Sciatic nerve (tissue), 2 donors: ENCODE measurements at regions not wholly inside any gene's neighbourhood (a gene's known extent, or its start where the extent isn't known, plus 50 kb on each side); places are given as distances from the start of the nearest gene placed in this dataset.

Experiments used
- ATAC-seq: fragments of 200-7000 bp; cut with Tn5 transposase; one replicate; pipeline ENCODE4 v1.9.1; 2020; ENCODE audit warnings: mild to moderate bottlenecking, moderate library complexity
- DNase-seq: peaks from one replicate; pipeline ENCODE4 v3.0.0-alpha.2; 2020; ENCODE audit warnings: low spot score
- intact Hi-C: fragments of 100-400 bp; cut with DNase I; formaldehyde crosslinking; loops from one replicate; pipeline ENCODE4 v1.14.2; 2022
- donor health status: DM: no; HTN: no; CAD: no.
- donor health status: DM: no; HTN: no; CAD: no.

DNA sequence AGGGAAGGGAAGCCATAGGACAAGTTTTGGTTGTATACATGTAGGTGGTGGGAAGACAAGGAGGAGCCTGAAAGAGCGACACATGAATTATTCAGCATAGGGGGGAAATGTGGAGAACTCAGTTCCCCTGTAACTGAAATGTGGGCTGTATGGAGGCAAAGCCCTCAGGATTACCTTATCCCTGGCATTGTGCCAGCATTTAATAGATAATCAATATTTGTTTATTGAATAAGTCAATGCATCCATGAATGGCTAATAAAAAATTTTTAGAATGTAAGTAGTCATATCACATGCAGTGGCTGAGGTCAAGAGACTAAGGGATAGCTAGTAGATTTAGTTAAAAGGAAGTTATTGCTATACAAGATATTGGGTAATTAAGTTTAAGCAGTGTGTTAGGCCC, 232.4 kb downstream of the SNAPC1 start:
- intact Hi-C loops = no loop called here
- ATAC-seq (no peak), DNase-seq (no peak)

DNA sequence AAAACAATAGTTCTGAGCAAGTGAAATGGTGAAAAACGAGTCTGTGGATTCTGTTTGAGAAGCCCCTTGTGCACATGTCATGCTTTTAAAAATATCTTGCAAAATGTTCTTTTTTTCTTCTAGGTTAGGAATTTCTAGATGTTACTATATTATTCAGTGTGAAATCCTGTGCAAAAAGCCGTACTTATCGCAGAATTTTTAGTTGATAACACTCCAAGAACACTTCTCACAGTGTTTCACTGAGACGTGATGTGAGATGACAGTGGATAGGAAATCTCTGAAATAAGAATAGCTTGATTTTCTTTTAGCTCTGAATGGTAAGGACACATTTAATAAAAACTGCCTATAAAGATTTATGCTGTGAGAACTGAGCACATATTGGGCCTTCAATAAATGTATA, 234.5 kb downstream of the SNAPC1 start:
- no peak for DNase-seq
- no peak for ATAC-seq
- intact Hi-C loops = no loop called here

DNA sequence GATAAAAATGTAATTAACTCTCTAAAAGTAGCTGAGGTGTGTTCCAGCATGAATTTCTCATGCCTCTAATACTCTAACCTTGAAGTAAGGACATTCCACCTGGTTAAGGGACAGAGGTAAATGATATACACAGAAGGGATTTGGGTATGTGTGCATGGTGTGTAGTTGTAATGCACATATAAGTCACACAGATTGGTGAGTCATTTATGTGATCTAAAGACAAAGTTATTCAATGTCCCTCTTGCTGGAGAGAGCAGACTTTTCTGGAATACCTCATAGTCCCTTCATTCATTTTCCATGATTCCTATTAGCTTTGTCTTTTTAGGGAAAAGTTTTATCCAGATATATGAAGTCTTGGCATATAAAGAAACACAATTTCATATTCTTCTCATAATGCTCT, 234.9 kb downstream of the SNAPC1 start:
- ATAC-seq (no peak), DNase-seq (no peak)
- intact Hi-C loops = no loop called here

DNA sequence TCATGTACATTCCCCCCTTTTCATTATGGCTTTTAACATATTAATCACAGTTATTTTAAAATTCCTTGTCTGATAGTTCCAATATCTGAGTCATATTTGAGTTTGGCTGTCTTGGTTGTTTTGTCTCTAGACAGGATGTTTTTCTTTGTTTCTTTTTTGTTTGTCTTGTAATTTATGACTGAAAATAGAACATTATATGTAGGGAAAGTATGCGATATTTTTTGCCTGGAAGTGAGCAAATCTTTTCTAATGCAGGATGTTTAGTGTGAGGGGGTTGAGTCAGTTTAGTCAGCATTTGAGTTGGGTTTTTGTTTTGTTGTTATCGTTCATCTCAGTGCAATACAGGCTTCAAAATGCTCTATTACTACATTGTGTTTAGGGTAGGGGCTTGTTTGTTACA, 239.7 kb downstream of the SNAPC1 start:
- ATAC-seq (no peak), DNase-seq (no peak)
- intact Hi-C loops = no loop called here

DNA sequence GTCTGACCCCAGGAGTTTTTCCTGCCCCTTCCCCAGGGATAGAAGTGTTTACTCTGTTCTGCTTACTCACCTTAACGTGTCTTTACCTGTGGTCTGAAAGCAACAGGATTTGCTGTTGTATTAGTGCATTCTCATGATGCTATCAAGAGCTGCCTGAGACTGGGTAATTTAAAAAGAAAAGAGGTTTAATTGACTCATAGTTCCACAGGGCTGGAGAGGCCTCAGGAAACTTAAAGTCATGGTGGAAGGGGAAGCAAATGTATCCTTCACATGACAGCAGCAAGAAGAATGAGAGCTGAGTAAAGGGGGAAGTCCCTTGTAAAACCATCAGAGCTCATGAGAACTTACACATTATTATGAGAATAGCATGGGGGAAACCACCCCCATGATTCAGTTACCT, 240.4 kb downstream of the SNAPC1 start:
- intact Hi-C loops = no loop called here
- ATAC-seq (no peak), DNase-seq (no peak)

DNA sequence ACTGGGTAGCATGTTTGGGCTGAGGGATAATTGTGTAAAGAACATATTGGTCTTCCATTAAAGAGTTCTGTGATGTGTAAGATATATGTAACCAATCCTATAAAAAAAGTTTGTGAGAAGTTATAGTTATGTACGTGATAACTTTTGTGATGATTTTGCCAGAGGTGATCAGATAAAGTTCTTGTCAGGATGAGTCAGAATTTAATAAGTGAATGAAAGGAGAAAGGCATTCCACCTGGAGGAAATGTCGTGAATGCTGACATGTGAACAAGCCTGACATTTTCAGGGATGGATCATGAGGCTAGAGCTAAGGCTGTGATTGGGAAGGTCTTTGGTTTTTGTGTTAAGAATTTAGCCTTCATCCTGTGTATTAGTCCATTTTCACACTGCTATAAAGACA, 241.5 kb downstream of the SNAPC1 start:
- ATAC-seq (no peak), DNase-seq (no peak)
- intact Hi-C loops = no loop called here

DNA sequence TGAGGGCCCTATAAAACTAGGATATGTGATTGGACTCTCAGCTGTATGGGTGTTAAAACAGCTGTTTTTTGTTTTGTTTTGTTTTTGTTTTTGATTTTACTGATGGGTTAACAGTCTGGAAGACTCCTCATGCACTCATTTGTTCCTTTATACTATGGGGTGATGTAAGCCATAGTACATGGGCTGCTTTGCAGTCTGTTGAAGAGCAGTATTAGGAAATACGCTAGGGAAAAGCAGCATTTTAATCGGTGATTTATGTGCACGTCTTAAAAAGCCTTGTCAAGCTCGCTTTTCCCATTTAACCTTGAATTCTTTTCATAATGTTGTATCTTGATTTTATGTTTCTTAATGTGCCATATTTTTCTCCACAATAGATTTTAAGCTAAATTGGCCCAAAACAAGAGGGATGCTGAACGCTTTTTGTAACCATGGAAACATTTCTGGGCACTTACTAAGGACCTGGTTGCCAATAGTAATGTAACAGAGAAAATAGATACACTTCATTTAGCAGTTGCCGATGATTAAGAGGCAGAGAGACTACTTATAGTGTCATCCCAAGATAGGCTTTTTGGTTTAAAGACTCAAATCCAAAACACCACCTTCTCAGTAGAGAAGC, 244.0 kb downstream of the SNAPC1 start:
- no peak for DNase-seq
- no peak for ATAC-seq
- intact Hi-C loops = no loop called here

DNA sequence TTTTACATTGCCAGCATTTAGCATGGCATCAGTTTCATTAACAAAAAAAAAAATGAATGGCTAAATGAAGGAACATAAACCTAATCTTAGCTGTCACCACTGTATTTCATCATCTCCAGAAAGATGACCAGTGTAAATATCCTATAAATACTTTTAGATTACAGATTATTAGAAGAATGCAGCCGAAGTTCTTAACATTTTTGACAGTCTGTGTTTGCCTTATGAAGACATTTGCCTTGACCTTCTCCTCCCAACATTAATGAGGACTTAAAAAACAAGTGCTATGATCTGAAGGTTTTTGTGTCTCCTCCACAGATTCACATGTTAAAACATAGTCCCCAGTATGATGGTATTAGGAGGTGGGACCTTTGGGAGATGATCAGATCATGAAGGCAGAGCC, 253.0 kb downstream of the SNAPC1 start:
- intact Hi-C loops = no loop called here
- ATAC-seq = no peak
- DNase-seq = no peak

DNA sequence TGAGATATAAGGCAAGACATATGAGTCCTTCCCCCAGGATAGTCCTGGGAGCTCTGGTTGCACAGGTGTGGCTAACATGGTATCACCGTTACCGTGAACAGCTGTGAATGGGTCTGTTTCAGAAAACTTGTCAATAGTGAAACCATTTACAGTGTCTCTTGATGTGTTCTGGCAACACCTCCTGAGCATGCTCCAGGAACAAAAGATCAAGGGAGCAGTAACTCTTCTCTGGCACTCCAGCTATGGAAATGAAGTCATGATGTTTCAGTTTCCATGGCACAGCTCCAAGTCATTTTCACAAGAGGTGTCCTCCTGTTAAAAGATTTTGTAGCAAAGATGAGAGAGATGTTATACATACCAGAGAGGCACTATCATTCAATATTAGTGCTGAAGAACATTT, 253.7 kb downstream of the SNAPC1 start:
- DNase-seq (no peak), ATAC-seq (no peak)
- intact Hi-C loops = no loop called here

DNA sequence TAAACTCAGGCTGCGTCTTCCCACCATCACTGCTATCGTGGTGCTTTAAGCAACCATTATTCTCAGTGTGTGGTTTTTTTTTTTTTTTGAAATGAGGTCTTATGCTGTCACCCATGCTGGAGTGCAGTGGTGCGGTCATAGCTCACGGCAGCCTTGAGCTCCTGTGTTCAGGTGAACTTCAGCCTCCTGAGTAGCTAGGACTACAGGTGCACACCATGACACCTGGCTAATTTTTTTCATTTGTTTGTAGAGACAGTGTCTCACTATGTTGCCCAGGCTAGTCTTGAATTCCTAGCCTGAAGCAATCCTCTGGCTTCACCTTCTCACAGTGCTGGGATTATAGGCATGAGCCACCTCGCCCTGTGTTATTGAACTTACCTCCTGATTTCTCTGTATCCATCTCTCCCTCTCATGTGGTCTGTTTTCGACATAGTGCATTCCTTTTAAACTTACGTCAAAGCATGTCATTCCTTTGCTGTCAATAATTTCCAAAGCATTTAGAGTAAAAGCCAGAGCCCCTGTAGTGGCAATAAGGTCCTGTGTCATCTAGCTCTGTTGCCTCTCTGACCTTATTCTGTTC, 255.5 kb downstream of the SNAPC1 start:
- ATAC-seq = no peak
- intact Hi-C loops = no loop called here
- DNase-seq = no peak

DNA sequence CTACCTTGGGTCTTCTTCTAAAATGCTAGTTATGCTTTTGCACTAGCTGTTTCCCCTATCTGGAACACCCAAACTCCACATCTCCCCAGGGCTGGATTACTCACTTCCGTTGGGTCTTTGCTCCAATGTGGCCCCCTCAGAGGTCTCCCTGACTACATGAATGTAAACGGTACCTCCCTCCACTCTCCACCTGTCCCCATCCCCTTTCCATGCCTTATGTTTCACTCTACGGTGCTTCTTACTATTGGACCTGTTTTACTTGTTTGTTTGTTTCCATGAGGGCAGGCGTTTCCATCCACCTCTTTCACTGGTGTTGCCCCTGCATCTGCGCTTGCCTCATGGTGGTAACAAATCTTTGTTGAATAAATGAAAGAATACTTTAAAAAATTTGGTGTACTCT, 256.4 kb downstream of the SNAPC1 start:
- ATAC-seq (no peak), DNase-seq (no peak)
- intact Hi-C loops = no loop called here

DNA sequence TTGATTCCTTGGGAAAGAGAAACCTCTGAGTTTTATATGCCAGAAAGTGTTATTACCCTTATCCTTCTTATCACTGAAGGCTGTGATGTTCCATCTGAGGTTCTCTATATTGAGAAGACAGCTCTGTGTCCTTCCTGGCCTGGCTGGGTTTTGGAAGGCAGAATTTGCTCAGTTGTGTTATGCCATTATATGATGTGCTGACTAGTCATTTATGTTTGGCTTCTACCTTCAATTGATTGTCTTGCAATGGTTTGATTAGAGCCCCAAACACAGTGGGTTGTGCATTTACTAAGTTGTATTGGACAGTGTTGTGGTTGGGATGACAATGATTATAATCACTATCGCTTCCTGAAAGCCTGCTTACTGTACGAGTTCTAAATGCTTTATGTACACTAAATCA, 265.7 kb downstream of the SNAPC1 start:
- intact Hi-C loops = no loop called here
- ATAC-seq (no peak), DNase-seq (no peak)

DNA sequence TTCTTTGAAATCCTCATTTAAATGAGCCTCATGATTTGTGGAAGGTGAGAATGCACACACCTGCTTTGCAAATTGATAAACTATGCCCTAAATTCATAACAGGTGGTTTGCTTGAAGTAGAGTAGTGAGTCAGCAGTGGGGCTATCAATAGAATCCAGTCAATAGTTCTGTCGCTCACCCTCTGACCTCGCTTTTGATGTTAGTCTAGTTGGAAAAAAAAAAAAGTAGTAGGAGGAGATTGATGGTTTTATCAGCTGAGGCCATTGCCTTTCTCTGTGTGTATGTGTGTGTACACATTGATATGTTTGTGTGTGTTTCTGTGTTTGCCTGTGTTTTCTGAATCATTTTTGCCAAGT, 267.3 kb downstream of the SNAPC1 start:
- intact Hi-C loops = no loop called here
- ATAC-seq (no peak), DNase-seq (no peak)

DNA sequence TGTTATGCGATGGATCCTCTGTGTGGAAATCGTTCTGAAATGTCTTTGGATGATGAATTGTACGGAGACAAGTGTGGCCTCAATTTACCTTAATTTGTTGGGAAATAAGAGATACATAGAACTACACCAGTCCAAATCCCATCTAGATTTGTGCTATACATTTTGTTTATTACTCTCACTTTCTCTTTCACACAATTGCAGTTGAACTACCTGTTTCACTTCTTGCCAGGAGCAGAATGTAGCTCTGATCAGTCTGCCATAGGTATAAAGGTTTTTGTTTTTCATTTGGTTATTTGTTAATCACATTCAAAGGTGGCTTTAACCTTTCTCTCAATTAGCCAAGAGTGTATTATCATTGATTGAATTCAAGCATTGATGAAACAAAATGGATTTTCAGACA, 268.2 kb downstream of the SNAPC1 start:
- DNase-seq (no peak), ATAC-seq (no peak)
- intact Hi-C loops = no loop called here

DNA sequence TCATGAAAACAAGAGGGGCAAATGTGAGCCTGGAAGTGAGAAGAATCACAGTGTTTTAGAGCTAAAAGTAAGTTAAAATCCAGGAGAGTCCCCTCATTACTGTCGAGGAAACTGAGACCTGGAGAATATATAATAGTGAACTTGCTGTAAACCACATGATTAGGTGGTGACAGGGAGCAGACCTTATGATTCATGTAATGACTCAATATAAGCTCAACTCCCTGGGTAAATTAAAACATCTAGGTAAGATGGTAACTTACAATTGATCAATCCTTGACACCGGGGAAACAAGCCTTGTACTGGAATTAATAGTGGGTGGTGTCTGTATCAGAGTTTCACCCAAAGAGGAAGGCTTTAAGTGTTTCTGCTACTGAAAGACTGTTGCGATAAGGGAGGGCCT, 269.3 kb downstream of the SNAPC1 start:
- no peak for ATAC-seq
- intact Hi-C loops = no loop called here
- no peak for DNase-seq

DNA sequence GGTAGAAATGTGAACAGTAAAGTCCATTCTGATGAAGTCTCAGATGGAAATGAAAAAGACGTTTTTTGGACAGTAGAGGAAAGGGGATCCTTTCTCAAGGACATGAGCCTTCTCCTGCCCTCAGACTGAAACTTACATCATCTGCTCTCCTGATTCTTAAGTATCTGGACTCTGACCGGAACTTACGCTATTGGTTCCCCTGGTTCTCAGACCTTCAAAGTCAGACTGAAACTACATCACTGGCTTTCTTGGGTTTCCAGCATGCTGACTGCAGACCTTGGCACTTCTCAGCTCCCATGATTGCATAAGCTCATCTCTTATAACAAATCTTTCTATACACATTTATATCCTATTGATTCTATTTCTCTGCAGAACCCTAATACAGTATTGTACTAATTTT, 291.0 kb downstream of the SNAPC1 start:
- DNase-seq (no peak), ATAC-seq (no peak)
- intact Hi-C loops = no loop called here

DNA sequence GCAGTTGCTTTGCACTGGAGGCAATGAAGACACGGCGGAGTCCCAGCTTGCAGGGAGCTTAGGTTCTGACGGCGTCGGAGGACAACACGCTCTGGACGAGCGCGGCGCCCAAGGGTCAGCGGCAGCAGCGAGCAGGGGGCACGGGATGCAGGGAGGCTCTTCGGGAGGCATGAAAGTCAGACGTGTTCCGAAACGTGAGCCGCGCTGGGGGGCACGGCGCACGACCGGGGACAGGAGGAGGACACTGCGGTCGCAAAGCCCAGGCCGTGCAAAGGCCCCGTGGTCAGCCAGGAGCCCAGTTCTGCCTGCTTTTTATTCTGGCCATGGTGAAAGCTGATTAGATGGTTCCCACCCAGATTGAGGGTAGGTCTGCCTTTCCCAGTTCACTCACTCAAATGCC, 294.6 kb downstream of the SNAPC1 start:
- intact Hi-C loops = no loop called here
- DNase-seq (no peak), ATAC-seq (no peak)

DNA sequence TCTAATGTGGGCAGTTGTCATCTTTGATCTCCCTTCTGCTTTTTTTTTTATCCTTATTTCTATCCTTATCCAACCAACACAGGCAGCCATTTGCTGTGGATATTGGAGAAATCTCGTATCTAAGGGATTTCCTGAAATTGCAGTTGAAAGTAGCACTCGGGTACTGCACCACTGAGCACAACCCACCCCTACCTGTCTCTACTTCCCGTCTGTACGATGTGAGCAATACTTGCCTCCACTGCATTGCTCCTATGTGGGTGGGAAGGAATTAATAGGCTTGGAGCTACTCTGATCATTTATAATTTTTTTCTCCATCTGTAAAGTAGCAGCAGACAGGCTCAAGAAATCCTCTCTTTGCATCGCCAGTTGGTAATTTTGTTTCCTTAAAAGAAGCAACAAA, 300.4 kb downstream of the SNAPC1 start:
- ATAC-seq (no peak), DNase-seq (no peak)
- intact Hi-C loops = no loop called here

DNA sequence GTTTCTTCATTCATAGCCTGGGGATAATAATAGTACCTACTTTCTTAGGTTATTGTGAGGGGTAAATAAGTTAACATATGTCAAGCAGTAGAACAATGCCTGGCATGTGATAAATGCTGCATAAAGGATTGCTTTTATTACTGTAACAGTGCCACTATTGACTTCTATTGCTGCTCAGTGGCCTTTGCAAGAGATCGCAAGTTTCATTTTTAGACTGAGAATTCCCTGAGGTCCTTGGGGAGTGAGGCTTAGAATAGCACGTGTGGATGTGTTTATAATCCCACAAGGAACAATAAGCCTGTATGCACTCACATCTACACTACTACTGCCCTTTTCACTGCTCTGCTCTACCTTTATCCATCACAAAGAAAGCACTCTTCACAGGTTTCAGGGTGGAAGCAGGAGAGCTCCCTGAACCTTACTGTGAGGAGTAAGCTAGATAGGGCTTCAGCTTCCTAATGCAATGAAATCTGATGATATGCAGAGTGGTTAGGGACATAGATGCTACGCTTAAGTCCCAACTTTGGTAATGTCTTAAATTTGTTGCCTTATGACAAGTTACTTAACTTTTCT, 302.6 kb downstream of the SNAPC1 start:
- intact Hi-C loops = no loop called here
- DNase-seq = no peak
- ATAC-seq = no peak

DNA sequence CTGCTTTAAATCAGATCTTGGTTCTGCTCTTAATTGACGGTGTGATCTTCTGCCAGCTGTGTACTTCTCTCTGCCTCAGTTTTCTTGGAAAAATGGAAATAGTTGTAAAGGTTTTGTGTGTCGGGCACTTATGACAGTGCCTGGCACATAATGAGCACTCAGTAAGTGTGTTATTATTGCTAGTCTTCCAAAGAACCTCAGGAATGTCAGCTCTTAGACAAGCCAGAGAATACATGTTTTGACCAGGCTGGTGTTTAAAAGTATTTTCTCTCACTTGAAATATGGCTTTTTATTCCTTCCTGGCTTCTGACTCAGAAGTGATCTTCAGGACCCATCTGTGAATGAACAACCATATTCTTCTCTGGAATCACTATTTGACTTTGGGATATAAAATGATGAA, 304.1 kb downstream of the SNAPC1 start:
- intact Hi-C loops = no loop called here
- ATAC-seq (no peak), DNase-seq (no peak)

DNA sequence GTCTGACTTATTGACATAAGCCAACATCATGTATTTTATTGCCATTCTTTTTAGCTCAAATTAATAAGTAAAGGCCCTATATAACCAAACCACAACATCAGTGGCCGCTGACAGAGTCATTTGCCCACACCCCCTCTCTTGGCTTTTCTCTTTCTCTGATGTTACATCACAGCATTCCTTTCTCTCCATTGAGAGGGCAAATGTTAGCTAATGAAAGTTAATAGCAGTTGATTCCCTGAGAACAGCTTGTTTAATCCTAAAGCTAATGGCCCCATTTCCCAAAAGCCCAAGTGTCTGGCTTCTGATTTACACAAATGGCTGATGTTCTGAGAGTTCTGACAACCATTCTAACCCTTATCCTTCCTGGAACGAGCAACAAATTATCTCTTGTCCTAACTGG, 308.8 kb downstream of the SNAPC1 start:
- intact Hi-C loops = no loop called here
- DNase-seq (no peak), ATAC-seq (no peak)
